Mesothelial cell of epicardium (in vitro differentiated cells): ENCODE measurements at regions not wholly inside any gene's neighbourhood (a gene's known extent, or its start where the extent isn't known, plus 50 kb on each side); places are given as distances from the start of the nearest gene placed in this dataset.
"Not testable (repeated sequence)": the region's sequence is repeated elsewhere in the genome, so short reads cannot be mapped to it uniquely, and the experiment has no call there.

ENCODE experiments used
- DNase-seq, 2 experiments: peaks; one replicate each; pipeline ENCODE4 v3.0.0; 2021; ENCODE audit warnings: low spot score in 2 of 2; ENCODE audit not compliant: unreplicated experiment in 2 of 2
- H3K27ac Mint-ChIP-seq: 2 replicates; pipeline ENCODE4 v1.8.0; 2021; ENCODE audit warnings: mixed read lengths
- H3K27me3 Mint-ChIP-seq: 2 replicates; pipeline ENCODE4 v1.8.0; 2021; ENCODE audit warnings: low read depth, mixed read lengths
- H3K36me3 Mint-ChIP-seq: 2 replicates; pipeline ENCODE4 v1.8.0; 2021; ENCODE audit warnings: mixed read lengths
- H3K4me1 Mint-ChIP-seq: 2 replicates; pipeline ENCODE4 v1.8.0; 2021; ENCODE audit warnings: mixed read lengths
- H3K4me3 Mint-ChIP-seq: 2 replicates; pipeline ENCODE4 v1.8.0; 2021; ENCODE audit warnings: mild to moderate bottlenecking, moderate library complexity, mixed read lengths
- H3K9me3 Mint-ChIP-seq: 2 replicates; pipeline ENCODE4 v1.8.0; 2021; ENCODE audit warnings: mixed read lengths
- TF ChIP-seq, protein P1 (sequence below): fragments of 200-600 bp; sonication (generic); IDR thresholded peaks from one replicate; pipeline ENCODE4 v1.5.0; 2021; ENCODE audit warnings: antibody characterized with exemption; ENCODE audit not compliant: unreplicated experiment

DNA sequence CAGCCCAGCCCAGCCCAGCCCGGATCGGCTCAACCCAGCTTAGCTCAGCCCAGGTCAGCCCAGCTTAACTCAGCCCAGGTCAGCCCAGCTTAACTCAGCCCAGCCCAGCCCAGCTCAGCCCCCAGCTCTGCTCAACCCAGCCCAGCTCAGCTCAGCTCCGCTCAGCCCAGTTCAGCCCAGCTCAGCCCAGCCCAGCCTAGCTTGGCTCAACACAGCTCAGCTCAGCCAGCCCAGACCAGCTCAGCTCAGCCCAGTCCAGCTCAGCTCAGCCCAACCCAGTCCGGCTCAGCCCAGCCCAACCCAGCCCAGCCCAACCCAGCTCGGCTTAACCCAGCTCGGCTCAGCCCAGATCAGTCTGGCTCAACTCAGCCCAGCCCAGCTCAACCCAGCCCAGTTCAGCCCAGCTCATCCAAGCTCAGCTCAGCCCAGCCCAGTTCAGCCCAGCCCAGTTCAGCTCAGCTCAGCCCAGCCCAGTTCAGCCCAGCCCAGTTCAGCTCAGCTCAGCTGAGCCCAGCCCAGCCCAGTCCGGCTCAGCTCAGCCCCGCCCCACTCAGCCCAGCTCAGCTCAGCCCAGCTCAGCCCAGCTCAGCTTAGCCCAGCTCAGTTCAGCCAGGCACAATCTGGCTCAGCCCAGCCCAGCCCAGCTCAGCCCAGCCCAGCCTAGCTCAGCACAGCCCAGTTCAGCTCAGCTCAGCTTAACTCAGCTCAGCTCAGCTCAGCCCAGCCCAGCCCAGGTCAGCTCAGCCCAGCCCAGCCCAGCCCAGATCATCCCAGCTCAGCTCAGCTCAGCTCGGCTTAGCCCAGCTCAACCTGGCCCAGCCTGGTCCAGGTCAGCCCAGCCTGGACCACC, 331.7 kb downstream of the TMEM121 start:
- TF ChIP-seq, protein P1, sequence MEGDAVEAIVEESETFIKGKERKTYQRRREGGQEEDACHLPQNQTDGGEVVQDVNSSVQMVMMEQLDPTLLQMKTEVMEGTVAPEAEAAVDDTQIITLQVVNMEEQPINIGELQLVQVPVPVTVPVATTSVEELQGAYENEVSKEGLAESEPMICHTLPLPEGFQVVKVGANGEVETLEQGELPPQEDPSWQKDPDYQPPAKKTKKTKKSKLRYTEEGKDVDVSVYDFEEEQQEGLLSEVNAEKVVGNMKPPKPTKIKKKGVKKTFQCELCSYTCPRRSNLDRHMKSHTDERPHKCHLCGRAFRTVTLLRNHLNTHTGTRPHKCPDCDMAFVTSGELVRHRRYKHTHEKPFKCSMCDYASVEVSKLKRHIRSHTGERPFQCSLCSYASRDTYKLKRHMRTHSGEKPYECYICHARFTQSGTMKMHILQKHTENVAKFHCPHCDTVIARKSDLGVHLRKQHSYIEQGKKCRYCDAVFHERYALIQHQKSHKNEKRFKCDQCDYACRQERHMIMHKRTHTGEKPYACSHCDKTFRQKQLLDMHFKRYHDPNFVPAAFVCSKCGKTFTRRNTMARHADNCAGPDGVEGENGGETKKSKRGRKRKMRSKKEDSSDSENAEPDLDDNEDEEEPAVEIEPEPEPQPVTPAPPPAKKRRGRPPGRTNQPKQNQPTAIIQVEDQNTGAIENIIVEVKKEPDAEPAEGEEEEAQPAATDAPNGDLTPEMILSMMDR = no peak
- H3K36me3 Mint-ChIP-seq = peaks cover 9% of the 10 kb centered on the region
- no peak overlapping the region for H3K4me3 Mint-ChIP-seq
- H3K4me1 Mint-ChIP-seq = no peaks in the 10 kb centered on the region
- H3K27me3 Mint-ChIP-seq = no peaks in the 10 kb centered on the region
- H3K27ac Mint-ChIP-seq = no peak overlapping the region
- DNase-seq = peak; percentile 5 to 19
- H3K9me3 Mint-ChIP-seq = peaks cover 39% of the 10 kb centered on the region

DNA sequence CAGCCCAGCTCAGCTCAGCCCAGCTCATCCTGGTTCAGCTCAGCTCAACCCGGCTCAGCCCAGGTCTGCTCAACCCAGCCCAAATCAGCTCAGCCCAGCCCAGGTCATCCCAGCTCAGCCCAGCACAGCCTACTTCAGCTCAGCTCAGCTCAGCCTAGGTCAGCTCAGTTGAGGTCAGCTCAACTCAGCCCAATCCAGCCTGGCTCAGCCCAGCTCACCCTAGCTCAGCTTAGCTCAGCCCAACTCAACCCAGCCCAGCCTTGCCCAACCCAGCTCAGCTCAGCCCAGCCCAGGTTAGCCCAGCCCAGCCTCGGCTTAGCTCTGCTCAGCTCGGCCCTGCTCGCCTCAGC, 332.3 kb downstream of the TMEM121 start:
- H3K9me3 Mint-ChIP-seq = peaks cover 36% of the 10 kb centered on the region
- no peak overlapping the region for H3K27ac Mint-ChIP-seq
- peak in 1 of 2 experiments; percentile 19 for DNase-seq
- no peaks in the 10 kb centered on the region for H3K4me1 Mint-ChIP-seq
- TF ChIP-seq, protein P1 = no peak
- no peak overlapping the region for H3K4me3 Mint-ChIP-seq
- H3K36me3 Mint-ChIP-seq = peaks cover 5% of the 10 kb centered on the region
- H3K27me3 Mint-ChIP-seq = no peaks in the 10 kb centered on the region

DNA sequence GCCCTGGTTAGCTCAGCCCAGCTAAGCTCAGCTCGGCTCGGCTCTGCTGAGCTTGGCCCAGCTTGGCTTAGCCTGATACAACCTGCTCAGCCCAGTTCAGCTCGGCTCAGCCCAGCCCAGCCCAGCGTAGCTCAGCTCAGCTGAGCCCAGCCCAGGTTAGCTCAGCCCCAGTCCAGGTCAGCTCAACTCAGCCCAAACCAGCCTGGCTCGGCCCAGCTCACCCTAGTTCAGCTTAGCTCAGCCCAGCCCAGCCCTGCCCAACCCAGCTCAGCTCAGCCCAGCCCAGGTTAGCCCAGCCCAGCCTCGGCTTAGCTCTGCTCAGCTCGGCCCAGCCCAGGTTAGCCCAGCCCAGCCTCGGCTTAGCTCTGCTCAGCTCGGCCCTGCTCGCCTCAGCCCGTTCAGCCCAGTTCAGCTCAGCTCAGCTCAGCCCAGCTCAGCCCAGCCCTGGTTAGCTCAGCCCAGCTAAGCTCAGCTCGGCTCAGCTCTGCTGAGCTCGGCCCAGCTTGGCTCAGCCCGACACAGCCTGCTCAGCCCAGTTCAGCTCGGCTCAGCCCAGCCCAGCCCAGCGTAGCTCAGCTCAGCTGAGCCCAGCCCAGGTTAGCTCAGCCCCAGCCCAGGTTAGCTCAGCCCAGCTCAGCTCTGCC, 332.8 kb downstream of the TMEM121 start:
- DNase-seq = peak in 1 of 2 experiments; percentile 5
- H3K27ac Mint-ChIP-seq, H3K36me3 Mint-ChIP-seq, H3K27me3 Mint-ChIP-seq, H3K4me1 Mint-ChIP-seq, H3K4me3 Mint-ChIP-seq: not testable (repeated sequence)
- H3K9me3 Mint-ChIP-seq = peaks cover 33% of the 10 kb centered on the region

DNA sequence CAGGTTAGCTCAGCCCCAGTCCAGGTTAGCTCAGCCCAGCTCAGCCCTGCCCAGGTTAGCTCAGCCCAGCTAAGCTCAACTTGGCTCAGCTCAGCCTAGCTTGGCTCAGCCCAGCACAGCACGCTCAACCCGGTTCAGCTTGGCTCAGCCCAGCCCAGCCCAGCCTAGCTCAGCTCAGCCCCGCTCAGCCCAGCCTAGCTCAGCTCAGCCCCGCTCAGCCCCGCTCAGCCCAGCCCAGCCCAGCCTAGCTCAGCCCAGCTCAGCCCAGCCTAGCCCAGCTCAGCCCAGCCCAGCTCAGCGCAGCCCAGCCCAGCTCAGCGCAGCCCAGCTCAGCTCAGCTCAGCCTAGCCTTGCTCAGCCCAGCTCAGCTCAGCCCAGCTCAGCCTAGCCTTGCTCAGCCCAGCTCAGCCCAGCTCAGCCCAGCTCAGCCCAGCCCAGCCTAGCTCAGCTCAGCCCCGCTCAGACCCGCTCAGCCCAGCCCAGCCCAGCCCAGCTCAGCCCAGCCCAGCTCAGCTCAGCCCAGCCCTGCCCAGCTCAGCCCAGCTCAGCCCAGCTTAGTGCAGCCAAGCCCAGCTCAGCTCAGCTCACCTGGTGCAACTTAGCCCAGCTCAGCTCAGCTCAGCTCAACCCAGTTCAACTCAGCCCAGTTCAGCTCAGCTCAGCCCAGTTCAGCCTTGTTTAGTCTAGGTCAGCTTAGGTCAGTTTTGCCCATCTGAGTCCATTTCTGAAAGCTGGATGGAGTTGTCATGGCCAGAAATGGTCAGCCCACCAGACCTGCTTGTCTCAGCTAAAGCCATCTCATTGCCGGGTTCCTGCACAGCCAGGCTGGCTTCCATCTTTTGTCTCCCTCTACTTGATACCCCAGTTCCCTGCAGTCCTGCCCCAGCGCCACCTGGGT, 333.6 kb downstream of the TMEM121 start:
- no peaks in the 10 kb centered on the region for H3K4me1 Mint-ChIP-seq
- DNase-seq = peak; percentile 14 to 21
- H3K4me3 Mint-ChIP-seq = no peak overlapping the region
- peaks cover 31% of the 10 kb centered on the region for H3K9me3 Mint-ChIP-seq
- TF ChIP-seq, protein P1 = no peak
- H3K27ac Mint-ChIP-seq = no peak overlapping the region
- peaks cover 3% of the 10 kb centered on the region for H3K36me3 Mint-ChIP-seq
- H3K27me3 Mint-ChIP-seq = no peaks in the 10 kb centered on the region

DNA sequence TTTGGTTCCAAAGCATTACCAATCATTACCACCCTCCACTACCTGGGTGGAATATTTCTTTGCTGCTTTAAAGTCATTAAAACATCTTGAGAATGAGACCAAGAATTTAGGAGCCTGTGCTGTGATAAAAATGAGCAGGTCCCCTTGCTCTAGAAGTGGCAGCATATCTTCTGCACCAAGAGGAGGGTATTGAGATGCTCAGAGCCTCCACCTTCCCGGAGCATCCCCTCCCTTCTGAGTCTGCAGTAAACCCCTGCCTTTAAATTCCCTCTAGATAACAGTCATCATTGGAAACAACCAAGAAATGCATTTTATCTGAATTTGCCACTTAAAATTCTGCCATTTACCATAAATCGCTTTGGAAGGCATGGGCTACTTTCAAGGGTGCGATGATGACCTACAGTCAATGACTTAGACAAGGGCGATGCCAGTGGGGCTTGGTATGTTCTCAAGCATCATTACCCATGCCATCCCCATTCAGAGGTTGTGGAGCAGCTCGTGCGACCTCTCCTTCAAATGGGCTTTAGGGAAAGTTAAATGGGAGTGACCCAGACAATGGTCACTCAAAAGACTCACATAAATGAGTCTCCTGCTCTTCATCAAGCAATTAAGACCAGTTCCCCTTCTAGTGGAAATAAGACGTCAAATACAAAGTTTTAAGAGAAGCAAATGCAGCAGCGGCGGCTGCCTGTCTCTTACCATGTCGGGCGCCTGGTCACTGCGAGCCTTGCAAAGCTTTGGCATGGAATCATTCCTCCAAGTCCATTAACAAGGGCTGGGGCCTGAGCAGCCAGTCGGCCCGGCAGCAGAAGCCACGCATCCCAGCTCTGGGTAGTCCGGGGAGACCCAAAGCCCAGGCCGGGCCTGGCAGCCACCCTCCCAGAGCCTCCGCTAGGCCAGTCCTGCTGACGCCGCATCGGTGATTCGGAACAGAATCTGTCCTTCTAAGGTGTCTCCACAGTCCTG, 334.5 kb downstream of the TMEM121 start:
- peaks cover 1% of the 10 kb centered on the region for H3K36me3 Mint-ChIP-seq
- H3K27ac Mint-ChIP-seq = no peak overlapping the region
- H3K4me1 Mint-ChIP-seq = no peaks in the 10 kb centered on the region
- H3K27me3 Mint-ChIP-seq = no peaks in the 10 kb centered on the region
- H3K4me3 Mint-ChIP-seq = no peak overlapping the region
- H3K9me3 Mint-ChIP-seq = peaks cover 27% of the 10 kb centered on the region
- TF ChIP-seq, protein P1 = no peak
- peak; percentile 5 to 28 for DNase-seq
